Inferior parietal cortex (tissue), 1 donor: ENCODE measurements at regions not wholly inside any gene's neighbourhood (a gene's known extent, or its start where the extent isn't known, plus 50 kb on each side); places are given as distances from the start of the nearest gene placed in this dataset.

ENCODE experiments used
- DNase-seq: peaks from one replicate; pipeline ENCODE4 v3.0.0-alpha.2; 2016; ENCODE audit errors: extremely low spot score

DNA sequence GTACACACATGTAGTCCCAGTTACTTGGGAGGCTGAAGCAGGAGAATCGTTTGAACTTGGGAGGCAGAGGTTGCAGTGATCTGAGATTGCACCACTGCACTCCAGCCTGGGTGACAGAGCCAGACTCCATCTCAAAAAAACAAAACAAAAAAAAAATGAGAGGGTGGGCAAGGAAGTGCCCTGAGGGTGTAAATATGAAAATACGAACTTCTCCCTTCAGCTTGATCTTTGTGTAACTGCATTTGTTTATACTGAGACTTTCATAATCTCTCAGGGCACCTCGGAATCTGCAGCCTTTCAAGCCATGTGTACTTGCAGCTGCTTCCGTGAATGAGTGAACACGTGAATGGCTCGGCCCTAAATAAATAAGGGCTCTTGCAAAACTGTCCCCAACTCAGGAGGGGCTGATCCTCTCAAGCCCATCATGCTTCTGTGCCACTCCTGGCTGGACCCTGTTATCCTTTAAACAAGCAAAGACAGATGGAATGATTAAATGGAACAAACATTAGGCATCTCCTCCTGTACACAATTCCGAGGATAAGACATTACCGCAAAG lies 96.8 kb downstream of the BOD1L2 start:
- no peak for DNase-seq

DNA sequence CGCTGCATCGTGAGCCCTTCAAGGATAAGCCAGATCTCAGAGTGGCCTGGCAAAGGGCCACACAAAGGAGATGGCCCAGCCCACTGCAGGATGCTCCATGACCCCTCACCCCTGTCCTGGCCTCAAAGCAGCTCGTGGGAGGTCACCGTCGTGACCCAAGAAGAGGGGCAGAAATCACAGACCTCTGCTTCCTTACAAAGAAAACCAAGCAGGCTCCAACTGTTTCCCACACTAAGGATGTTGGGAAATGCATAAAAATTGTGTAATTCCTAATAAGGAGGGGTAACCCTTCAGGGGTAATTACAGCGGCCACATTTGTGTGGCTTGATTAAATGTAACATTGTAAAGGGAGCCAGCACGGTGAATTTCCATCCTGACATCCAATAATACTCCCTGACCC lies 102.3 kb downstream of the BOD1L2 start:
- no peak for DNase-seq

- no peak for DNase-seq
Measured at GRCh38 chr18:57249883-57250282, 102.5 kb upstream of the ST8SIA3 start.

DNA sequence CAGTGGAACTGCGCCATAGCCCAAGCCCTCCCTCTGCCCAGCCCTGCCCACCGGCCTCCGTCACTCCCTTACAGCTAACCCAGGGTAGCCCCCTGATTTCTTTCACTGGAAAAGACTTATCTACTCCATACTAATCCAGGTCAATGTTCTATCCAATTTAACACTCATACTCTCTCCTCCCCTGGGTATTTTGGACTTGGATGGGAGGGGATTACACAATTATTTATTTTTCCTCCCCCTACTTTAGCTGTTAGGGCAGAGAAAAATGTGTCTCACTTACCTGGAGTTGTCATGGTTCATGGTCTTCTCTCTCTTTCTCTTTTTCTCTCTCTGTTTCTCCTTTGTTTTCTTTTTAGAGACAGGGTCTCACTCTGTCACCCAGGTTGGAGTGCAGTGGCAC lies 100.6 kb upstream of the ST8SIA3 start:
- DNase-seq: no peak

- no peak for DNase-seq
Measured at GRCh38 chr18:57253903-57254302, 98.5 kb upstream of the ST8SIA3 start.

GRCh38 chr18:57258131-57258777 lies 94.1 kb upstream of the ST8SIA3 start:
- no peak for DNase-seq

DNA sequence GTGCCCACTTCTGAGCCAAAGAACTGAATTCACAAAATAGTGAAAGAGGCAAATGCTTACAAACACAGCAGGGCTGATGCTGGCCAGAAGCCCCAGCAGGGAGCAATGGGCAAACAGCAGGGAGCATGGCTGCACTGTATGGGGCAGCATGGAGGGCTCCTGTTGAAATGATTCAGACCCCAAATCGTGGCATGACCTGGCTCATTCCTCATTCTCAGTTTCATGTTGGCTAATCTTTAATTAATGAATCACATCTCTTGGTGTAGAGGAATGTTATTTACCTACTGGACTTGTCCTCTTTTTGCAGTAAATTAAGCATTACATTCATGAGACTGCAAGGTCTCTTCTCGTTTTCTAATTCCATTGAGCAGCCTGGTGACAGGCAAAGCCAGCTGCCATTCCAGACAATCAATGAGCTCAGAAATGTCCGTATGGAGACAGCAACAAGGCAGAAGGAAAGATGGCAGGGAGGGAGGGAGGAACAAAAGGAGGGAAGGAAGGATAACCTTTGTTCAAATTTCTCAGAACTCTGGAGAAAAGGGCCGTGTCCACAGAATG lies 84.9 kb upstream of the ST8SIA3 start:
- no peak for DNase-seq

GRCh38 chr18:57269756-57270155 lies 82.6 kb upstream of the ST8SIA3 start:
- no peak for DNase-seq

- no peak for DNase-seq
Measured at GRCh38 chr18:57270156-57270555, 82.2 kb upstream of the ST8SIA3 start.

DNA sequence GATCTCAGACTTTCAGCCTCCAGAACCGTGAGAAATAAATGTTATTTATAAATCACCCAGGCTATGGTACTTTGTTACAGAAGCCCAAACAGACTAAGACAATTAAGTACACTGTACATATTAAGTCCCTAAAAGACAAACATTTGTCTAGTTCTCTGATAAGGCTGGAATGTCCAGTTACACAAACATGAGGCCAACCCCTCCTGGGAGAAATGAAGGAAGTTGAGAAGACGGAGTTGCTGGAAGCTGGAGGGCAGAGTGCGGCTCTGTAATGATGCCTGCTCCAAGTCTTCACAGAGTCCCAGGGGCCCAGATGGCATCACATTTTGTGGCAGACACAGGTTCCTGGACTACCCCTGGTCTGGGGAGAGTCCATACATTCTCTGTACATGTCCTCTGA lies 79.2 kb upstream of the ST8SIA3 start:
- DNase-seq: no peak

DNA sequence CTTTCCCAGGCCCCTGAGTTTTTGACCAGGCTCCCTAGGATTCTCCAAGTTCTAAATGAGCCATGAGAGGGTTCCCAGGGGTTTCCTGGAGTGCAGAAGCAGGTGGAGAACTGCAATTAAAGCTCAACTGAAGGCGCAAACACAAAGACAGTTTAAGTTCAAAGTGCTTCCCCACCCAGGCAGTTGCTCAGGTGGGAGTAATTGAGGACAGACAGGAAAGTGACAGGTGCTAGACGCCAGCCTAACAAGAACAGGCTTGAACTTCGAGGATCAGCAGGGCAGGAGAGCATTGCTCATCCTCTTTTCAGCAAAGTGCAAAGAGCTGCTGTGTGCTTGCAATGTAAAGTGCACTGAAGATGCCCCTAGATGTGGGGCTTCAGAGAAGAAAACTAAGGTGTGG lies 77.2 kb upstream of the ST8SIA3 start:
- no peak for DNase-seq

DNA sequence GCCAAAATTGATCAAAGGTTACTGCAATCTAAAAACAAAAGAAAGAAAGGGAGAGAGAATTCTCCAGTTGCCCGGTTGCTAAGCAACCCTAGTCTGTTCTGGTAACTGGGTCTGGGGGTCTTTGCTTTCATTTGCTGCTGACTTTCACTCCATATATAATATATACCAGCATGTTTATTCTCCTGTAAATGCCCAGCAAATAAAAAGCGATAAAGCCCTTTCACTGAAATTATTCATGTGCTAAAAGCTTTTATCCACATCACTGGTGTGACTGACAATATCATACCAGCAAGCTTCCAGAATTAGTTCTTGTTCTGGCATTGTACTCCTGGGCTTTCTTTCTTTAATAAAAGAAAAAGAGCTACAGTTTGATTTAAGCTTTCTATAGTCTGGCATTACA lies 75.5 kb upstream of the ST8SIA3 start:
- DNase-seq: no peak

DNA sequence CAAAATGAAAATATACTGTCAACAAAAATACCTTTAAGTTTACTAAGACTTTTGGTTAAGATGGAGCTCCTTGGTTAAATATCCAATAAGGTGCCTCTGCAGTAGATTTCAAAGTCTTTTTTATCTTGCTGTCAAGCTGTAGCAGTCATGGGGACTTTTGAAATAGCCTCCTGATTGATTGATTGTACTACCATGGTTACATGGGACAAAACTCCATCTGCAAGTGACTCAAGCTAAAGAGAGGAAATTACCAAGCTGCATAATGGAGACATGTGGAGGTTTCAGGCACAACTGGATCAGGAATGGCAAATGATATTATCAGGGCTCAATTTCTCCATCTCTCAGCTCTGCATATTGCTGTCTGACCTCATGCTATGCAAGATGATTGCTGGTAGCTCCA lies 73.4 kb upstream of the ST8SIA3 start:
- no peak for DNase-seq

GRCh38 chr18:57281519-57281918 lies 70.8 kb upstream of the ST8SIA3 start:
- no peak for DNase-seq

DNA sequence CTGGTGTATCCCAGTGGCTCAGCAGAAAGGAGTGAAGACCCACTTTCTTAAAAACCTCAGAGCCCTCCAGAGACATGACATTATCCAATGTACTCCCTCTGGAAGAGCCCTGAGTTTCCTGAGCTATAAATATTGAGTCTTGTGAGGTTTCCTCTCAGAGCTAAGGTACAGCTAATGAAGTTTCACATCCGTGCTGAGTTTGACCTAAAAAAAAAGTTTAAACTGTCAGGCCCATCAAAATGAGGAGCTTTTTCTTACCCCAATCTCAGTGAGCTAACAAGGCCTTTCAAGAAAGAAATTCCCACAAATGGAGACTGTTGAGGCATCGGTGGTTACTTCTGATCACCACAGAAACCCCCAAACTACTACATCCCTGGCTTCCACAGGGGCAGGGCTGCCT lies 65.4 kb upstream of the ST8SIA3 start:
- DNase-seq: no peak

DNA sequence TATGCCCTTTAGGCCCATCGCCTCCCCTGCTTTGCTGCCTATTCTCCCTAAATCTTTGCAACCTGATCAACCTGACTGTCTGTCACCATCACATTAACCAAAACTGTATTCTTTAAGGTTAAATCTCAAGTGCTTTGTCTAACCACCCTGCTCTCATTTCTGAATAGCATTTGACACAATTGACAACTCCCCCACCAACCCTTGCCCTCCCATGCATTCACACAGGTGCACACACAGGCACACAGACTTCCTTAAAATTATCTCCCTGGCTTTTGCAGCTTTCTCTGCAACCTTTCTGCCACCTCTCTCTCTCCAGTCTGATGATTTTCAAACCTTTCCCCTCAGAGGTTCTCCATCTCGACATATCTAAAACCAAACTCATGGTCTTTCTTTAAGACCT lies 64.6 kb upstream of the ST8SIA3 start:
- no peak for DNase-seq

GRCh38 chr18:57294547-57294946 lies 57.8 kb upstream of the ST8SIA3 start:
- DNase-seq: no peak

GRCh38 chr18:57296336-57296735 lies 56.0 kb upstream of the ST8SIA3 start:
- DNase-seq: no peak

DNA sequence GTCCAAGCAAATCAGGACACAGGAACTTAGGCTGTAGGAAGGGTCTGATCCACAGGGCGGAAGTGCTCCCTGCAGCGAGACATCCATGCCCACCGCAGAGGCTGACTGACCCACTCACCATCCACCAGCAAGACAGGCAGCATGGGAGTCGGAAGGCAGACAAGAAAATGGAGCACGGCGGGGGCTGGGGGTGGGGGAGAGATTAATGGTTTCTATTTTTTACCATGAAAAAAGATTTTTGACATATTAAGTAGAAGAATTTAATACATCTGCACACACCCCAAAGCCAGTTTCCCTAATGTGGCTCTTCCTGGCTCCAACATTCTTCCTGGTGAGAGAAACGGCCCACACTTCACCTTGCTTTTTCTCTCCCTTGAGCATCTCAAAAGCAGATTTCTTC lies 55.1 kb upstream of the ST8SIA3 start:
- DNase-seq: no peak

- DNase-seq: no peak
Measured at GRCh38 chr18:57299931-57300330, 52.4 kb upstream of the ST8SIA3 start.

- no peak for DNase-seq
Measured at GRCh38 chr18:57301573-57302559, 50.5 kb upstream of the ST8SIA3 start.
